ENCODE measurements at regions not wholly inside any gene's neighbourhood (a gene's known extent, or its start where the extent isn't known, plus 50 kb on each side); places are given as distances from the start of the nearest gene placed in this dataset.

DNA sequence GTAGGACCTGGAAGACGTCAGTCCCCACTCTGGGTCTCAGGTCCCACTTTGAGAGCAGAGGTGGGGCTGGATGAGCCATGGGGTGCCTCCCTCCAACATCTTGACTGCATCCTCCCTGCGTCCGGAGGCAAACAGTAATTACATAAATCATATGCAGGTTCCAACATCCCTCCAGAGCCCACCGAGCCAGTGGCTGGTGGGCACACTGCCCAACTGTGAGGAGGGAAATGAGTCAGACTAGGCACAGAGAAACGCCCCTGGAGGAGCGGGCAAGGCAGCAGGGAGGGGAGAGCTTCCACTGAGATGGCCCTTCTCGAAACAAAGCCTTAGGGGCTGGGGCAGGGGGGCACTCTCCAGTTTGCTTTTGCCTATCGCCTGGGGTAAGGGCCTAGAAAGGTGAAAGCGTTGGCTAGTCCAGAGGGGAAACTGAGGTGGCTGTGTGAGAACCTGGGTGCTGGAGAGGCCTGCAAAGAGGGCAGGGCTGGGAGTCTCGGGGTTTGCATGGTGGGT is 168.2 kb upstream of the MYCN start:
- peaks cover 12% of the 10 kb centered on the region for H3K27me3 Mint-ChIP-seq (ENCODE audit: insufficient read depth, unreplicated experiment)

DNA sequence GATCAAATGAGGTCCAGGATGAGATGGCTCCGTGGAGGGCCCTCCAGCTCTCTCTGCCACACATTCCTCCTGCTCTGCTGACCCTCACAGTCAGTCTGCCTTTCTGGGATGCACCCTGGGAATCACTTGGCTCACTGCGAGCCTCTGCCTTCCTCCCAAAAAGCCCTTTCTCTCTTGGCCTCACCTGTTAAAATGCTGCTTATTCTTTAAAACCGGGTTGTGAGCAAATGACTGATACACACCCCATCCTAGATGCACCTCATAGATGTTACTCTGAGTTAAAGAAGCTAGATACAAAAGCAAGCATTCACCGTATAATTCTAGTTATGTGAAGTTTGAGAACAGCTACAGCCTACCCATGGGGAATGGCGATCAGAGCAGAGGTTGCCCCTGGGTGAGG is 167.7 kb upstream of the MYCN start:
- no peak for TF ChIP-seq CTCF (IDR thresholded peaks at IDR 0.05; ENCODE audit: unreplicated experiment)
- DNase-seq (ENCODE audit: unreplicated experiment): no peak

More for the DNA sequence above, 168.2 kb upstream of the MYCN start:
- no peak overlapping the region for H3K4me3 Mint-ChIP-seq (ENCODE audit: unreplicated experiment)
- POLR2A ChIA-PET: no interaction called here
- H3K36me3 Mint-ChIP-seq (ENCODE audit: insufficient read depth, unreplicated experiment): no peaks in the 10 kb centered on the region
- intact Hi-C loops (cut with micrococcal nuclease): no loop called here
- no TSS peak for BruUV-seq (replicated peaks)
- no peaks in the 10 kb centered on the region for H3K9me3 Mint-ChIP-seq (ENCODE audit: unreplicated experiment)
- no peak for DNase-seq (ENCODE audit: unreplicated experiment)
- no peak overlapping the region for H3K27ac Mint-ChIP-seq (ENCODE audit: low read depth, unreplicated experiment)
- no peaks in the 10 kb centered on the region for H3K4me1 Mint-ChIP-seq (ENCODE audit: insufficient read depth, unreplicated experiment)
- TF ChIP-seq CTCF (IDR thresholded peaks at IDR 0.05; ENCODE audit: unreplicated experiment): no peak
- CTCF ChIA-PET: no interaction called here

GRCh38 chr2:15773204-15773603 is 167.1 kb upstream of the MYCN start:
- no peaks in the 10 kb centered on the region for H3K36me3 Mint-ChIP-seq (ENCODE audit: insufficient read depth, unreplicated experiment)
- intact Hi-C loops (cut with micrococcal nuclease): no loop called here
- ChIA-PET POLR2A (interaction anchor here (0.8 kb wide), 1 partner anchor 85 kb away, joined by 3 read pairs; no protein-coding TSS in a partner anchor), CTCF (no interaction called here)
- H3K9me3 Mint-ChIP-seq (ENCODE audit: unreplicated experiment): no peaks in the 10 kb centered on the region
- no peak for TF ChIP-seq CTCF (IDR thresholded peaks at IDR 0.05; ENCODE audit: unreplicated experiment)
- H3K27ac Mint-ChIP-seq (ENCODE audit: low read depth, unreplicated experiment): no peak overlapping the region
- BruUV-seq (replicated peaks): no TSS peak
- H3K4me3 Mint-ChIP-seq (ENCODE audit: unreplicated experiment): no peak overlapping the region
- H3K27me3 Mint-ChIP-seq (ENCODE audit: insufficient read depth, unreplicated experiment): peaks cover 23% of the 10 kb centered on the region
- DNase-seq (ENCODE audit: unreplicated experiment): no peak
- H3K4me1 Mint-ChIP-seq (ENCODE audit: insufficient read depth, unreplicated experiment): no peaks in the 10 kb centered on the region

More for the DNA sequence above, 167.7 kb upstream of the MYCN start:
- ChIA-PET POLR2A (interaction anchor here (0.8 kb wide), 1 partner anchor 86 kb away, joined by 3 read pairs; no protein-coding TSS in a partner anchor), CTCF (no interaction called here)
- no TSS peak for BruUV-seq (replicated peaks)
- no peaks in the 10 kb centered on the region for H3K4me1 Mint-ChIP-seq (ENCODE audit: insufficient read depth, unreplicated experiment)
- peaks cover 18% of the 10 kb centered on the region for H3K27me3 Mint-ChIP-seq (ENCODE audit: insufficient read depth, unreplicated experiment)
- H3K4me3 Mint-ChIP-seq (ENCODE audit: unreplicated experiment): no peak overlapping the region
- intact Hi-C loops (cut with micrococcal nuclease): no loop called here
- no peaks in the 10 kb centered on the region for H3K36me3 Mint-ChIP-seq (ENCODE audit: insufficient read depth, unreplicated experiment)
- no peak overlapping the region for H3K27ac Mint-ChIP-seq (ENCODE audit: low read depth, unreplicated experiment)
- H3K9me3 Mint-ChIP-seq (ENCODE audit: unreplicated experiment): no peaks in the 10 kb centered on the region

- H3K4me1 Mint-ChIP-seq (ENCODE audit: insufficient read depth, unreplicated experiment): no peaks in the 10 kb centered on the region
- no peaks in the 10 kb centered on the region for H3K9me3 Mint-ChIP-seq (ENCODE audit: unreplicated experiment)
- no TSS peak for BruUV-seq (replicated peaks)
- intact Hi-C loops (cut with micrococcal nuclease): no loop called here
- no peak for DNase-seq (ENCODE audit: unreplicated experiment)
- CTCF ChIA-PET: no interaction called here
- no peaks in the 10 kb centered on the region for H3K36me3 Mint-ChIP-seq (ENCODE audit: insufficient read depth, unreplicated experiment)
- no peak overlapping the region for H3K4me3 Mint-ChIP-seq (ENCODE audit: unreplicated experiment)
- H3K27me3 Mint-ChIP-seq (ENCODE audit: insufficient read depth, unreplicated experiment): peaks cover 25% of the 10 kb centered on the region
- no peak overlapping the region for H3K27ac Mint-ChIP-seq (ENCODE audit: low read depth, unreplicated experiment)
- TF ChIP-seq CTCF (IDR thresholded peaks at IDR 0.05; ENCODE audit: unreplicated experiment): no peak
- POLR2A ChIA-PET: interaction anchor here (0.5 kb wide), 1 partner anchor 16 kb away, joined by 3 read pairs; no protein-coding TSS in a partner anchor
Measured at GRCh38 chr2:15773846-15774245, 166.5 kb upstream of the MYCN start.

All from MCF 10A (cell line).